Peyer's patch (tissue), 4 donors: ENCODE measurements at regions not wholly inside any gene's neighbourhood (a gene's known extent, or its start where the extent isn't known, plus 50 kb on each side); places are given as distances from the start of the nearest gene placed in this dataset.

Experiments
- POLR2A ChIP-seq, 2 donors: fragments of 450-650 bp; IDR thresholded peaks; one replicate each; pipeline ENCODE4 v1.5.1; 2017; ENCODE audit warnings: antibody characterized with exemption in 2 of 2, mild to moderate bottlenecking in 2 of 2, moderate library complexity in 2 of 2
- TF ChIP-seq, protein P1 (sequence below), 6 experiments: fragments of 450-650 bp in 4 of 6; fragments of 200-600 bp in 2 of 6; sonication (generic) in 1 of 6; IDR thresholded peaks; one replicate each; pipeline ENCODE4 v1.5.1; 2017 to 2019; ENCODE audit warnings: antibody characterized with exemption in 6 of 6, mild to moderate bottlenecking in 3 of 6, moderate library complexity in 1 of 6

DNA sequence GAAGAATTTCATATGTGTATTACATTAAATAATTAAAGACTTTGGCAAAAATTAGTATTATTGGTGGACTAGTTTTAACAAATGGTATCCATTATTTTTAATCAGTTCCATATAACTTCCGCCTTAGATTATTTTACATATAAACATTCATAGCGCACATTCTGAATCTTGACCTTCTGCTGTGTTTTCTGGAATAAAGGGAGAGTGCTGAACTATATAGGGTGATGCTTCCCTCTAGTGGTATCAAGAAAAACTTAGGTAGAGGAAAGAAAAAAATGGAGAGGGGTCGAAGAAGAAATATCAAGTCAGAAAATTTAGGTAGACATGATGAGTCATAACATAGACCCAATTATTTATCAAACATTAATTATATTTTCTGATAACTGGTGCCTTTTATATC is 155.6 kb upstream of the PACRGL start:
- TF ChIP-seq, protein P1, sequence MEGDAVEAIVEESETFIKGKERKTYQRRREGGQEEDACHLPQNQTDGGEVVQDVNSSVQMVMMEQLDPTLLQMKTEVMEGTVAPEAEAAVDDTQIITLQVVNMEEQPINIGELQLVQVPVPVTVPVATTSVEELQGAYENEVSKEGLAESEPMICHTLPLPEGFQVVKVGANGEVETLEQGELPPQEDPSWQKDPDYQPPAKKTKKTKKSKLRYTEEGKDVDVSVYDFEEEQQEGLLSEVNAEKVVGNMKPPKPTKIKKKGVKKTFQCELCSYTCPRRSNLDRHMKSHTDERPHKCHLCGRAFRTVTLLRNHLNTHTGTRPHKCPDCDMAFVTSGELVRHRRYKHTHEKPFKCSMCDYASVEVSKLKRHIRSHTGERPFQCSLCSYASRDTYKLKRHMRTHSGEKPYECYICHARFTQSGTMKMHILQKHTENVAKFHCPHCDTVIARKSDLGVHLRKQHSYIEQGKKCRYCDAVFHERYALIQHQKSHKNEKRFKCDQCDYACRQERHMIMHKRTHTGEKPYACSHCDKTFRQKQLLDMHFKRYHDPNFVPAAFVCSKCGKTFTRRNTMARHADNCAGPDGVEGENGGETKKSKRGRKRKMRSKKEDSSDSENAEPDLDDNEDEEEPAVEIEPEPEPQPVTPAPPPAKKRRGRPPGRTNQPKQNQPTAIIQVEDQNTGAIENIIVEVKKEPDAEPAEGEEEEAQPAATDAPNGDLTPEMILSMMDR (IDR thresholded peaks at IDR 0.05) = peak in 4 of 6 experiments; percentile 33 to 84 (median 74)
- TF ChIP-seq POLR2A (IDR thresholded peaks at IDR 0.05) = no peak
